ENCODE measurements at regions not wholly inside any gene's neighbourhood (a gene's known extent, or its start where the extent isn't known, plus 50 kb on each side); places are given as distances from the start of the nearest gene placed in this dataset.

DNA sequence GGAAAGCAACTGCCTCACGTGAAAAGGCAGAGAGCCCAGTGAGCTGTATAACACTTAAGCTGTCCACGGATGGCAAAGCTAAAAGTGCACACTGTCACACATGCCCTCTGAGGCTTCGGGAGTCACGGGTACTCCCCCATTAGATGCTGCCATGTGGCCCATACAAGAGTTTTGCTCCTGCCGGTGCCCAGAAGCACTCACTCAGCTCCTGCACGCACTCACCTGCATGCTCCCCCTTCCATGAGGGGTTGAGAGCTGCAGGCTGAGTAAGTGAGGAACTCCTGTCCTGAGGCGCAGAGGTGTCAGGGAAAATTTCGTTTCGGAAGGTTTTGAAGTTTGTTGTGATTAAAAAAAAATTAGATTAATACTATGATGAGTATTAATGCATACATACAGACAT is 939.2 kb upstream of the ATXN8OS start:
- Histone ChIP-seq H3K79me1 (ENCODE audit: low read depth, low read length) (no peaks in the 10 kb centered on the region), H4K5ac (ENCODE audit: insufficient read length, low read depth, low read length) (no peak overlapping the region), H4K91ac (replicated peaks; ENCODE audit: insufficient read length, low read length) (no peak overlapping the region), H3K4me3 (ENCODE audit: extremely low read depth in 1 of 4, insufficient read depth in 2 of 4, low read depth in 3 of 4, low read length in 4 of 4) (no peak overlapping the region), H3K56ac (replicated peaks; ENCODE audit: insufficient read length, low read depth, low read length) (no peak overlapping the region), H3K23ac (ENCODE audit: insufficient read length) (no peak overlapping the region), H2BK5ac (ENCODE audit: low read depth, low read length) (no peak overlapping the region), H4K8ac (ENCODE audit: extremely low read depth, insufficient read depth, low read length) (no peak overlapping the region), H3K36me3 (ENCODE audit: control insufficient read depth in 2 of 4, insufficient read depth in 4 of 4, low read length in 3 of 4) (no peaks in the 10 kb centered on the region), H3K27me3 (replicated peaks in 1 of 4; ENCODE audit: control insufficient read depth in 3 of 4, extremely low read depth in 1 of 4, insufficient read depth in 3 of 4, low read length in 3 of 4) (no peaks in the 10 kb centered on the region), H3K14ac (ENCODE audit: insufficient read length) (no peak overlapping the region), H3K4me2 (ENCODE audit: insufficient read depth in 1 of 2, low read depth in 2 of 2, low read length in 2 of 2) (no peak overlapping the region), H3K27ac (ENCODE audit: low read depth, low read length) (no peak overlapping the region), H3K23me2 (ENCODE audit: low read depth, low read length) (no peaks in the 10 kb centered on the region), H2AK5ac (ENCODE audit: low read depth, low read length) (no peak overlapping the region), H4K20me1 (replicated peaks in 1 of 2; ENCODE audit: control insufficient read depth in 1 of 2, insufficient read depth in 2 of 2, low read length in 2 of 2) (no peaks in the 10 kb centered on the region), H2BK15ac (ENCODE audit: low read length) (no peak overlapping the region), H3K79me2 (ENCODE audit: control insufficient read depth in 1 of 2, insufficient read depth in 2 of 2, low read length in 2 of 2) (no peaks in the 10 kb centered on the region), H3K4ac (replicated peaks; ENCODE audit: insufficient read length, low read depth, low read length) (no peak overlapping the region), H2BK20ac (ENCODE audit: low read length) (0 out of 2 replicates have a peak overlapping the region, but pooled peaks have one; percentile 34), H2BK12ac (ENCODE audit: low read depth, low read length) (no peak overlapping the region), H3K4me1 (replicated peaks in 1 of 4; ENCODE audit: control insufficient read depth in 3 of 4, insufficient read depth in 4 of 4, low read length in 3 of 4) (no peaks in the 10 kb centered on the region), H2AFZ (ENCODE audit: low read length) (peak overlapping the region; percentile 78), H2BK120ac (replicated peaks; ENCODE audit: low read depth, low read length) (no peak overlapping the region), H3K9ac (replicated peaks in 1 of 4; ENCODE audit: extremely low read depth in 1 of 4, low read depth in 3 of 4, low read length in 3 of 4) (no peak overlapping the region), H3K18ac (ENCODE audit: extremely low read depth, low read length) (no peak overlapping the region), H3K9me3 (ENCODE audit: insufficient read depth in 2 of 2, low read depth in 1 of 2, low read length in 1 of 2) (no peaks in the 10 kb centered on the region)
- ChIA-PET POLR2A (ENCODE audit: partially characterized antibody) (no interaction called here), CTCF (ENCODE audit: partially characterized antibody) (interaction anchor here (2.3 kb wide), 1 partner anchor 10 kb away, joined by 6 read pairs; no protein-coding TSS in a partner anchor)
- FAIRE-seq (no peak), DNase-seq (ENCODE audit: low read depth in 1 of 2, low spot score in 2 of 2) (no peak)
- WGBS, 2 experiments (ENCODE audit: extremely low coverage in 1 of 2, insufficient coverage in 1 of 2, insufficient read length in 1 of 2, insufficient replicate concordance in 2 of 2, low coverage in 1 of 2, low lambda C conversion rate in 2 of 2, missing lambda C conversion rate in 1 of 2) = 91 to 100% methylated on average over 2 to 9 of the region's 9 CpGs
- TF ChIP-seq ZNF274 (IDR thresholded peaks at IDR 0.05; ENCODE audit: borderline replicate concordance, extremely low read depth, low read length) = no peak
- no peak for TF ChIP-seq CBX8 (IDR thresholded peaks at IDR 0.05; ENCODE audit: borderline replicate concordance, low read depth, low read length)
- no peak for TF ChIP-seq EP300 (IDR thresholded peaks at IDR 0.05; ENCODE audit: borderline replicate concordance in 1 of 2, low read depth in 2 of 2, low read length in 2 of 2)
- no peak for TF ChIP-seq HDAC6 (IDR thresholded peaks at IDR 0.05; ENCODE audit: low read depth, low read length)
- TF ChIP-seq SIRT6 (IDR thresholded peaks at IDR 0.05; ENCODE audit: low read length) = no peak
- no peak for TF ChIP-seq SAP30 (IDR thresholded peaks at IDR 0.05; ENCODE audit: insufficient read depth, insufficient replicate concordance, low read length)
- no peak for TF ChIP-seq EZH2 (IDR thresholded peaks at IDR 0.05; ENCODE audit: low read depth, low read length, severe bottlenecking)
- no peak for TF ChIP-seq KDM4A (IDR thresholded peaks at IDR 0.05; ENCODE audit: low read depth, low read length, severe bottlenecking)
- TF ChIP-seq SUZ12 (IDR thresholded peaks at IDR 0.05; ENCODE audit: low read length) = no peak
- TF ChIP-seq, protein P1, sequence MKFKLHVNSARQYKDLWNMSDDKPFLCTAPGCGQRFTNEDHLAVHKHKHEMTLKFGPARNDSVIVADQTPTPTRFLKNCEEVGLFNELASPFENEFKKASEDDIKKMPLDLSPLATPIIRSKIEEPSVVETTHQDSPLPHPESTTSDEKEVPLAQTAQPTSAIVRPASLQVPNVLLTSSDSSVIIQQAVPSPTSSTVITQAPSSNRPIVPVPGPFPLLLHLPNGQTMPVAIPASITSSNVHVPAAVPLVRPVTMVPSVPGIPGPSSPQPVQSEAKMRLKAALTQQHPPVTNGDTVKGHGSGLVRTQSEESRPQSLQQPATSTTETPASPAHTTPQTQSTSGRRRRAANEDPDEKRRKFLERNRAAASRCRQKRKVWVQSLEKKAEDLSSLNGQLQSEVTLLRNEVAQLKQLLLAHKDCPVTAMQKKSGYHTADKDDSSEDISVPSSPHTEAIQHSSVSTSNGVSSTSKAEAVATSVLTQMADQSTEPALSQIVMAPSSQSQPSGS (IDR thresholded peaks at IDR 0.05; ENCODE audit: low read length) = no peak

Measured in H1 (cell line).